ENCODE measurements at regions not wholly inside any gene's neighbourhood (a gene's known extent, or its start where the extent isn't known, plus 50 kb on each side); places are given as distances from the start of the nearest gene placed in this dataset.

DNA sequence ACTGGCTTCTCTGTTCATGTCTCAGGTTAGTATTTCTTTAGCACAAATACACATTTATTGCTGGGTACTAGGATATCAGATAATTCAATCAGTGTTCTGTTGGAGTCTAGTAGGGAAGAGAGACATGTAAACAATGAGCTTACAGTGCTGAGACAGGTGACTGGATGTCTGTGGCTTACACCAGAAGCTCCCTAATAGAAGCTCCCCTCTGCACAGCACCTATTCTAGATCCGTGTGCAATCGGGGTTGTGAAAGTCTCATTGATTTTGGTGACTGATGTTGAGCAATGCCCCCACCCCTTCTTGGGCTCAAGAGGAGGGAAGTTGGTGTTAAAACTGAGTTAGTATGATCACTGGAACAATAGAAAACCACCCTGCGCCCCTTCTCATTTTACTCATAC is 279.2 kb downstream of the RPS6KC1 start:
- no peak overlapping the region for H3K4me3 ChIP-seq
- no peaks in the 10 kb centered on the region for H3K27me3 ChIP-seq
- no peaks in the 10 kb centered on the region for H3K36me3 ChIP-seq
- TF ChIP-seq, protein P1, sequence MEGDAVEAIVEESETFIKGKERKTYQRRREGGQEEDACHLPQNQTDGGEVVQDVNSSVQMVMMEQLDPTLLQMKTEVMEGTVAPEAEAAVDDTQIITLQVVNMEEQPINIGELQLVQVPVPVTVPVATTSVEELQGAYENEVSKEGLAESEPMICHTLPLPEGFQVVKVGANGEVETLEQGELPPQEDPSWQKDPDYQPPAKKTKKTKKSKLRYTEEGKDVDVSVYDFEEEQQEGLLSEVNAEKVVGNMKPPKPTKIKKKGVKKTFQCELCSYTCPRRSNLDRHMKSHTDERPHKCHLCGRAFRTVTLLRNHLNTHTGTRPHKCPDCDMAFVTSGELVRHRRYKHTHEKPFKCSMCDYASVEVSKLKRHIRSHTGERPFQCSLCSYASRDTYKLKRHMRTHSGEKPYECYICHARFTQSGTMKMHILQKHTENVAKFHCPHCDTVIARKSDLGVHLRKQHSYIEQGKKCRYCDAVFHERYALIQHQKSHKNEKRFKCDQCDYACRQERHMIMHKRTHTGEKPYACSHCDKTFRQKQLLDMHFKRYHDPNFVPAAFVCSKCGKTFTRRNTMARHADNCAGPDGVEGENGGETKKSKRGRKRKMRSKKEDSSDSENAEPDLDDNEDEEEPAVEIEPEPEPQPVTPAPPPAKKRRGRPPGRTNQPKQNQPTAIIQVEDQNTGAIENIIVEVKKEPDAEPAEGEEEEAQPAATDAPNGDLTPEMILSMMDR (IDR thresholded peaks at IDR 0.05): no peak
- peaks cover 0 to 5% of the 10 kb centered on the region in 2 donors for H3K4me1 ChIP-seq
- no peak overlapping the region for H3K27ac ChIP-seq
- no peaks in the 10 kb centered on the region for H3K9me3 ChIP-seq
- DNase-seq (ENCODE audit: low spot score): no peak

GRCh38 chr1:213331631-213332175 is 280.7 kb downstream of the RPS6KC1 start:
- TF ChIP-seq, protein P1 (IDR thresholded peaks at IDR 0.05): no peak
- no peak overlapping the region for H3K4me3 ChIP-seq
- H3K36me3 ChIP-seq: no peaks in the 10 kb centered on the region
- no peak overlapping the region for H3K27ac ChIP-seq
- no peak for DNase-seq (ENCODE audit: low spot score)
- H3K4me1 ChIP-seq: peaks cover 0 to under 1% of the 10 kb centered on the region in 2 donors
- H3K27me3 ChIP-seq: no peaks in the 10 kb centered on the region
- no peaks in the 10 kb centered on the region for H3K9me3 ChIP-seq

- no peak for DNase-seq (ENCODE audit: low spot score)
- Histone ChIP-seq H3K27ac (no peak overlapping the region), H3K4me3 (no peak overlapping the region), H3K4me1 (no peaks in the 10 kb centered on the region), H3K36me3 (no peaks in the 10 kb centered on the region), H3K27me3 (no peaks in the 10 kb centered on the region), H3K9me3 (no peaks in the 10 kb centered on the region)
- TF ChIP-seq, protein P1 (IDR thresholded peaks at IDR 0.05): no peak
These were observed 281.4 kb downstream of the RPS6KC1 start for GRCh38 chr1:213332491-213332890.

DNA sequence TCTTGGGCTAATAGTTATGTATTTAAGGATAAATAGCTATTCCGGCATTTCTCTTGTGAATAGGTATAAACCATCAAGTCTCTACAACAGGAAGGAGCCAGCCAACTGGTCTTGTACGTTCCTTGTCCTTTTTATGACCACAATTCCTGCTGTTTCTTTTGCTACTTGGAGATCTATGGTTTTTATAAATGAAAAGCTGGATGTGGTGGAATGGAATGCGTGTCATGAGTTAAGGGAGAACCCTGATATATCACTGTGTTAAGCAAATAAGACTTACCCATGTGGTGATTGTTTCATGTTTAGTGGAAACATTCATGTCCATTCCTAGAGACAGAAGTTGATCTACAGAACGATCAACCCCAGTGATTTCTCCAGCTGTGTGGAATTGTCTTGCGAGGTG is 282.1 kb downstream of the RPS6KC1 start:
- no peaks in the 10 kb centered on the region for H3K4me1 ChIP-seq
- DNase-seq (ENCODE audit: low spot score): no peak
- H3K36me3 ChIP-seq: no peaks in the 10 kb centered on the region
- no peak overlapping the region for H3K27ac ChIP-seq
- TF ChIP-seq, protein P1 (IDR thresholded peaks at IDR 0.05): no peak
- H3K4me3 ChIP-seq: no peak overlapping the region
- no peaks in the 10 kb centered on the region for H3K9me3 ChIP-seq
- no peaks in the 10 kb centered on the region for H3K27me3 ChIP-seq

DNA sequence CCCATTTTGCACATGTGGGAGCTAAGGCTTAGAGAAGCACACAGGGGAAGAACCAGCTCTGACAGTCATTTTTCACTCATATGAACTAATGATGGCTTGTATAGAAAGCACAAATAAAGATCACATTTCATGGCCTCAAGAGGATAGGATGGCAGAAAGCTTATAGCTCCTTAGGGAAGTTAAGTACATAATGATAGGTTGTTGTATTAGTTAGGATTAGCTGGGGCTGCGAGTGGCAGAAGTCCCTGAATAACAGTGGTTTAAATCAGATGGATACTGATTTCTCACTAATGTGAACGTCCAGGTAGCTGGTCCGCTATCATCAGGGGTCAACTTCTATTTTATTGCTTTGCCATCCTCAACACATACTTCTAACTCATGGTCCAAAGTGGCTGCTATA is 284.0 kb downstream of the RPS6KC1 start:
- TF ChIP-seq, protein P1 (IDR thresholded peaks at IDR 0.05): no peak
- Histone ChIP-seq H3K36me3 (no peaks in the 10 kb centered on the region), H3K9me3 (no peaks in the 10 kb centered on the region), H3K4me1 (no peaks in the 10 kb centered on the region), H3K4me3 (no peak overlapping the region), H3K27ac (no peak overlapping the region), H3K27me3 (no peaks in the 10 kb centered on the region)
- DNase-seq (ENCODE audit: low spot score): no peak

DNA sequence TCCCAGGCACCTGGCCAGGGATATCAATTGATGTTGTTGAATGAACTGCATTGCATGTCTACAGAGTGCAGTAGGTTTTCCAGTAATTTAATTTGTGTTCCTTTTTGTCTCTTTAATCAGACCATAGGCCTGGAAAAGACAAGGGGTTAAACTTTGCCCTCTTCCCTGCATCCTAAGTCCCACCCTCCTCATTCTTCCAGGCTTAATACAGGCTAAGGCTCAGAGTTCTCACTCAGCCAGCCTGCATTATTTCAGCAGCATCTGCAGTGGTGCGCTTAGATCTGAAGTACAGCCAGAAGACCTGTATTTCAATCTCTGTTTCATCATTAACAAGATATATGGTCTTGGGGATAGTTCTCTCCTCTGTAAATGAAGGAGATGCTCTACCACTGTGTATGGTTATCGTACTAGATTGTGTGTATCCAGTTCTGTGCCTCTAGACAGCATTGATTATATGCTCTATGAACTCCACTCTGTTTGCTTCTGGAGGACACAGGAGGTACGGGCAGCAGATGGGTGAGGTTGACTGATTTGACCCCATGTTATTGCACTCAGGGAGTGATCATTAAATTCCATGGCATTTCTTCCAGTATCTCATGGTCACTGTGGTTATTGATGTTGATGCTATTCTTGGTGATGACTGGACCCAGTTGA is 286.1 kb downstream of the RPS6KC1 start:
- no peak for DNase-seq (ENCODE audit: low spot score)
- Histone ChIP-seq H3K9me3 (no peaks in the 10 kb centered on the region), H3K4me1 (no peaks in the 10 kb centered on the region), H3K36me3 (no peaks in the 10 kb centered on the region), H3K4me3 (no peak overlapping the region), H3K27ac (no peak overlapping the region), H3K27me3 (no peaks in the 10 kb centered on the region)
- TF ChIP-seq, protein P1 (IDR thresholded peaks at IDR 0.05): no peak
